ENCODE measurements at regions not wholly inside any gene's neighbourhood (a gene's known extent, or its start where the extent isn't known, plus 50 kb on each side); places are given as distances from the start of the nearest gene placed in this dataset.

- no peaks in the 10 kb centered on the region for H3K36me3 ChIP-seq
- in situ Hi-C loops (cut with MboI; ENCODE audit: low sequenced_read_pairs in 4 of 4), result no loop called here
- DNase-seq, result no peak
- intact Hi-C loops (cut with DNase I; ENCODE audit: low total_unique reads), result no loop called here
- no peak for ATAC-seq
- TF ChIP-seq CTCF (IDR thresholded peaks at IDR 0.05 in 4 of 5, conservative IDR thresholded peaks at IDR 0.05 in 1 of 5) (no peak), POLR2A (IDR thresholded peaks at IDR 0.05) (no peak)
- H3K4me3 ChIP-seq, result no peak overlapping the region
- H3K27ac ChIP-seq, result no peak overlapping the region
- no peaks in the 10 kb centered on the region for H3K27me3 ChIP-seq
- H3K4me1 ChIP-seq, result peaks cover 11 to 17% of the 10 kb centered on the region in 2 donors
- no peaks in the 10 kb centered on the region for H3K9me3 ChIP-seq
These were observed 87.8 kb upstream of the KLF6 start for GRCh38 chr10:3872712-3873329.

DNA sequence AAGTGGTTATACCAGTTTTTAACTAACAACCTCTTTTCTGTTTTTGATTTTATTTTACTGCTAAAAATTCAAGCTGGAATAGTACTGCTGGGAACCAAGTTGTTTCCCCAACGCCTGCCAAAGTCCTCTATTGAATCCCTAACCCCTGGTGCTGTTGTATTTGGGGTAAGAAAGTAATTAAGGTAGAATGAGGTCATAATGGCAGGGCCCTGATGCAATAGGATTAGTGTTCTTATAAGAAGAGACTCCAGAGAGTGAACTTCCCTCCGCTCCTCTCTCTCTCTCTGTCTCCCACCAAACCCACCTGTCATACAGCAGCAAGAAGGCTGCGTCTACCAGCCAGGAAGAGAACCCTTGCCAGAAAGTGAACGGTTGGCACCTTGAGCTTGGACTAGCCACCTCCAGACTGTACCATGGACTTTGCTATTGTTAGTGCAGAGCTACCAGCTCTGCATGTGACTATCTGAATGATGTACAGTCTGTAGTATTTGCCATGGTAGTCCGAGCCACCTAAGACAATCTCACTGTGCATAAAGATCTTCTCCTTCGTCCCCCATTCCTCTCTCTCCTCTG lies 86.5 kb upstream of the KLF6 start:
- ATAC-seq (no peak), DNase-seq (no peak)
- in situ Hi-C loops (cut with MboI; ENCODE audit: low sequenced_read_pairs in 4 of 4), result no loop called here
- intact Hi-C loops (cut with DNase I; ENCODE audit: low total_unique reads), result no loop called here
- no peak overlapping the region for H3K4me3 ChIP-seq
- no peaks in the 10 kb centered on the region for H3K36me3 ChIP-seq
- no peak overlapping the region for H3K27ac ChIP-seq
- TF ChIP-seq CTCF (IDR thresholded peaks at IDR 0.05 in 4 of 5, conservative IDR thresholded peaks at IDR 0.05 in 1 of 5) (no peak), POLR2A (IDR thresholded peaks at IDR 0.05) (no peak)
- H3K9me3 ChIP-seq, result no peaks in the 10 kb centered on the region
- H3K4me1 ChIP-seq, result peaks cover 11 to 17% of the 10 kb centered on the region in 2 donors
- no peaks in the 10 kb centered on the region for H3K27me3 ChIP-seq

- no peaks in the 10 kb centered on the region for H3K9me3 ChIP-seq
- ATAC-seq (peak; percentile 79 to 85), DNase-seq (peak; percentile 17 to 28)
- peaks cover 5 to 15% of the 10 kb centered on the region in 2 donors for H3K4me1 ChIP-seq
- H3K36me3 ChIP-seq, result no peaks in the 10 kb centered on the region
- intact Hi-C loops (cut with DNase I; ENCODE audit: low total_unique reads), result no loop called here
- TF ChIP-seq POLR2A (IDR thresholded peaks at IDR 0.05), result no peak
- TF ChIP-seq CTCF (IDR thresholded peaks at IDR 0.05 in 4 of 5, conservative IDR thresholded peaks at IDR 0.05 in 1 of 5), result no peak
- H3K27ac ChIP-seq, result no peak overlapping the region
- in situ Hi-C loops (cut with MboI; ENCODE audit: low sequenced_read_pairs in 4 of 4), result no loop called here
- no peak overlapping the region for H3K4me3 ChIP-seq
- no peaks in the 10 kb centered on the region for H3K27me3 ChIP-seq
These were observed 84.0 kb upstream of the KLF6 start for GRCh38 chr10:3869036-3869435.

- ATAC-seq (no peak), DNase-seq (no peak)
- no peaks in the 10 kb centered on the region for H3K36me3 ChIP-seq
- in situ Hi-C loops (cut with MboI; ENCODE audit: low sequenced_read_pairs in 4 of 4), result no loop called here
- TF ChIP-seq POLR2A (IDR thresholded peaks at IDR 0.05) (no peak), CTCF (IDR thresholded peaks at IDR 0.05 in 4 of 5, conservative IDR thresholded peaks at IDR 0.05 in 1 of 5) (no peak)
- H3K9me3 ChIP-seq, result no peaks in the 10 kb centered on the region
- H3K4me1 ChIP-seq, result peaks cover 0 to 9% of the 10 kb centered on the region in 2 donors
- intact Hi-C loops (cut with DNase I; ENCODE audit: low total_unique reads), result no loop called here
- no peak overlapping the region for H3K4me3 ChIP-seq
- H3K27me3 ChIP-seq, result no peaks in the 10 kb centered on the region
- H3K27ac ChIP-seq, result no peak overlapping the region
These were observed 83.3 kb upstream of the KLF6 start for GRCh38 chr10:3868271-3868664.
